GM18499 (cell line): ENCODE measurements at regions not wholly inside any gene's neighbourhood (a gene's known extent, or its start where the extent isn't known, plus 50 kb on each side); places are given as distances from the start of the nearest gene placed in this dataset.

Experiments used
- ATAC-seq: cut with Tn5 transposase; IDR thresholded peaks from one replicate; pipeline ENCODE4 v1.9.1; 2021; ENCODE audit warnings: moderate number of reproducible peaks; ENCODE audit not compliant: insufficient read depth, unreplicated experiment

GRCh38 chr18:40875101-40875615, 1079.9 kb upstream of the PIK3C3 start:
- ATAC-seq: no peak

DNA sequence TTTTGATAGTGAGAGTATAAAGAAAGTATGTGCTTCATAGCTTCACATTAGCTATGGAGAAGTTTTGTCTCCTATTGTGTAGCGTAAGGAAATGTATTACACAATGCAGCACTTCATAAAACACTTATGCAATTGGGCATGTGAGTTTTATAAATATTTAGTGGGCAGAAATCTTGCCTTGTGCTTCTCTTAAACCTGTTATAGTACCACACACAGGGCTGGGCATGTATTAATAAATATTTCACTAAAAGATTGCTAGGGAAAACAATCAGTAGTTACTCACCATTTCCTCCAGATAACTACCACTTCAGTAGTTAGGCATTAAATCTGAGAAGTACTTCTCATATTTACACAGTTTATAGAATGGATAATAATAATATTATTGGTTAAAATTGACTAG, 1080.8 kb upstream of the PIK3C3 start:
- no peak for ATAC-seq

DNA sequence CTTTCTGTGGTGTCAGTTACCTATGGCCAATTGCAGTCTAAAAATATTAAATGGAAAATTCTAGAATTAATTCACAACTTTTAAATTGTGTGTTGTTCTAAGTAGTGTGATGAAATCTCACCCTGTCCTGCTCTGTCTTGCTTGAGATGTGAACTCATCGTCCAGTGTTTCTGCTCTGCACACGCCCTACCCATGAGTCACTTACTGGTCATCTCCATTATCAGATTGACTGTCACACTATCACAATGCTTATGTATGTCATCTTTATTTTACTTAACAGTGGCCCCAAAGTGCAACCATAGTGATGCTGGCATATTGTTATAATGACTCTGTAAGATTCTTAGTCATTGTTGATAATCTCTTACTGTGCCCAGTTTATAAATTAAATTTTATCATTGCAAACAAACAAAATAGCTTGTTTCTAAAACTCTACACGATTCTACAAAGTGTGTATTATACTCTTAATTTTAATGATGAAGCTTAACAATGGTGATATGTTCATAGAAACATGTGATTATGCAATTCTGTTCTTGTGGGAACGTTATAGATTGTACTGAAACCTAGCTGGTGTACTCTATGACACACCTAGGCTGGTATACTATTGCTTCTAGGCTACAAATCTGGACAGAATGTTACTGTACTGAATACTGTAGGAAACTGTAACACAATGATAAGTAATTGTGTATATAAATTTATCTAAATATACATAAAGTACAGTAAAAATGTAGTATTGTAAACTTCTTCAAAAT, 1086.8 kb upstream of the PIK3C3 start:
- ATAC-seq: no peak

DNA sequence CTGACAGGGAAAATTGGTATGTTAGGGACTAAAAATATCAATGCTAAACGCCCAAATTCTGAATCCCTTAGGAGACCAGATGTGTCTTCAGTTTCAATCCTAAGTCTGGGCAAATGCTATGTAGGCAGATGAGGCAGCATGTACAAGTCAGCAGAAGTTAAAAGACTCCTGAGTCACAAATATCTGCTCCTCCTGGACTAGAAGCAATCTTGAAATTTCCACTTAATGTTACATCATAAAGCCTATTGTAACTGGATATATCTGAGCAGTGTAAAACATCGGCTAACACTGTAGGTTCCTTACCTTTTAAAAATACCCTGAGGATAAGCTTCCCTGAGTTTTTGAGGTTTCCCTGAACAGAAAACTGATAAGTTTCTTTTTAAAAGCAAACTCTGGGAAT, 1087.6 kb upstream of the PIK3C3 start:
- no peak for ATAC-seq

GRCh38 chr18:40866968-40867367, 1088.1 kb upstream of the PIK3C3 start:
- ATAC-seq: no peak

DNA sequence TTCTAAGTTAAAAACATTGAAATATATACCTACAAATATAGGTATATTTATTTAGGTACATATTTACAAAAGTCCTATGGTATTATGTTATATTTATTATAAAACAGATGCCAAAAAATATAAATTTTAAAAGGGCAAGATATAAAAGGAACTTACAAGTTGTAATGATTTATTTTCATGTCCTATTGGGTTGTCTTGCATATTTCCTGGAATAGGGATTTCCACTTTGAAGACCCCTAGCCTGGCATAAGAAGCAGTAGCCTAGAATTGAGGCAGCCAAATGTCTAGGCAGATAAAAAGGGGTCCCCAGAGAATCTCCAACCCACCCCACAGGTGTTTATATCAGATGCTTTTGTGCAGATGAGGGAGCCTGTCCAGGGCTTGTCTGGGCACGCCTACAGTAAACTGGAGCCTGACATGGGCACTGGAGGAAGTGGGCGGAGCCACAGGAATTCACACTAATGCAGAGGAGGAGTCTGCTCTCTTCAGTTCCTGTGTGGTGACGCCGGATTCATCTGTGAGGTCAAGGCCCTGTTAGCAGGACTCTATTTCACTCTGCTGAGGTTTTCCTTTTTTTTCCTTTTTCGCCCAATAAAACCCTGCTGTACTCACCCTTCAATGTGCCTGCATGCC, 1088.9 kb upstream of the PIK3C3 start:
- ATAC-seq: no peak

DNA sequence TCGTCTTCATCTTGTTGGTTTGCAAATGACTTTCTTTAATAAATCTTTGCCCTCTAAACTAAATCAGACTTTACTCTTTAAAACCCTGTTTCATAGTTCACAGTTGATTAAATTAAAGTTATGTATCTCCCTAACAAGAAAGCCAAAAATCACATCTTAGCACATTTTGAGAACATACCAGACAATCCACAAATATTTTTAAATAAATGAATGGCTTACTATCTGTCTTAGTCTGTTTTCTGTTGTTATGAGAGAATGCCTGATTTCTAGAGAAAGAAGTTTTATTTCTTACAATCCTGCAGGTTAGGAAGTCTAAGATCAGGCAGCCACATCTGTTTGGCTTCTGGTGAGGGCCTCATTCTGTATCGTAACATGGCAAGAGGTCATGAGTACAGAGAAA, 1090.2 kb upstream of the PIK3C3 start:
- no peak for ATAC-seq

DNA sequence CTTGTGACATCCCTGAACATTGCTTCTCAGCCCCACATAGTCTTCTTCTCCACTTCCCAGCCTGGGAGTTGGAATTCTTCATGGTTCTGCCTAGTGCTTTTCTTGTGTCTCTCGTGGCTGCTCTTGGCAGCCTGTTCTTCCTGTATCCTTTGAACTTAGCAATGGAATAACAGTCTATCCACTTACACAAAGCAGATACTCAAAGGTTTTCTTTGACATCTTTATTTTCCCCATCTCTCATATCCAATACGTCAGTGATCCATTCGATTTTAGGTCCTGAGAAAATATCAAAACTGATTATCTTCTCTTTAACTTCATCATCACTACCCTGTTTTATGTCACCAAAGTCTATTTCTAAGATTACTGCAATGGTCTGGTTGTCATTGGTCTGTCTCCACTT, 1091.2 kb upstream of the PIK3C3 start:
- ATAC-seq: no peak

- no peak for ATAC-seq
These were observed 1094.8 kb upstream of the PIK3C3 start for GRCh38 chr18:40860189-40860588.

GRCh38 chr18:40855661-40856060, 1099.4 kb upstream of the PIK3C3 start:
- ATAC-seq: no peak

GRCh38 chr18:40852406-40852805, 1102.6 kb upstream of the PIK3C3 start:
- no peak for ATAC-seq

GRCh38 chr18:40851014-40851429, 1104.0 kb upstream of the PIK3C3 start:
- ATAC-seq: no peak

- no peak for ATAC-seq
These were observed 1105.1 kb upstream of the PIK3C3 start for GRCh38 chr18:40849886-40850285.

- no peak for ATAC-seq
These were observed 1113.6 kb upstream of the PIK3C3 start for GRCh38 chr18:40841467-40841866.

DNA sequence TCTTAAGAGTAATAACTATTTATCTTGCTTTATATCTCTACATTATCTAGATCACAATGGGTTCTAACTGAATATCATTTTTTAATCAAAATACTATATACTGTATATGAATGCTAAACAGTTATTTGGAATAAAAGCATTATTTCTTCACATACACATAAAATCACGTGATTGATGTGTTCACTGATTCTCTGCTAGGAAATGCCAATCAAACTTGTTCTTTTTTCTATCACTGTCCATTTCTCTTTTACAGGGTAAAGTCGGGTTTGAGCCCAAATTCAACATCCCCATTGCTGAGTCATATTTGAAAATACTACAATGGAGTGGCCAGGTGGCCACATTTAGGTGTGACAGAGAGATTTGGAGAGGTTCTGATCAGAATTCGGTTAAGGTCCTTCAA, 1114.0 kb upstream of the PIK3C3 start:
- no peak for ATAC-seq

DNA sequence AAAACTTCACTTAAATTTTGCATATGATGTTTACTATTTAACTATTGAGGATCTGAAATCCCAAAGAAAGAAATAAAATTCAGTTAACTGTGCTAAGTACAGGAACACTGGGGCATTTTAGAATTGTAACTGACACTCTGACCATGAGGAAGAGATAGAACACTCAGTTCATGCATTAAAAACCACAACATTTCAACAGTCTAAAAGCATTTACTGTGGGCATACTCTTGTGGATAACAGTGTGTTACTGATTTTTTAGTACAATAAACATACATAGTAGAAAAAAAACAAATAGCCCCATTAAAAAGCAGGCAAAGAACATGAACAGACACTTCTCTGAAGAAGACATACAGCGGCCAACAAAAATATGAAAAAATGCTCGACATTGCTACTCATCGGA, 1122.7 kb upstream of the PIK3C3 start:
- ATAC-seq: no peak

GRCh38 chr18:40824291-40824690, 1130.7 kb upstream of the PIK3C3 start:
- ATAC-seq: no peak

- ATAC-seq: no peak
These were observed 1133.3 kb upstream of the PIK3C3 start for GRCh38 chr18:40821596-40822243.

DNA sequence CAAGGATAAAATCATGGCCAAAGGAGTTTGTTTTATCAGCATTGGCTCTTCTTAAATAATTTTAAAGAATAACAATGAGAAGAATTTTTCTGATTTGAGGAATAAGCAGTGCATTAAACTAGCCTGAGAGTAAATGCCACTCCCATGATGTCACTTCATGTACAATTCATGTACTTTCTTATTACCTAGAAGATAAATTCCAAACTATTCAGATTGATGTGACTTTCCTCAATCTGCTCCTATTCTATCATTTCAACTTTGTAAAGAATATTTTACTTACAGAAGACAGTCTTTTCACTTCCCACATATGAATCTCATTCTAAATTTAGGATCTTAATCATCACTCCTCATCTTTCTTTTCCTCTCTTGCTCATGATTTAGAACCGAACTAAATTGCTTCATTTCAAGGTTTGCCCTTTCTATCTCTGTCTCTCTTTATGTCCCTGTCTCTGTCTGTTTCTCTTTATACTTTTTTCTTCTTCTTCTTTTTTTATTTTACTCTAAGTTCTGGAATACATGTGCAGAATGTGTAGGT, 1142.0 kb upstream of the PIK3C3 start:
- ATAC-seq: no peak

GRCh38 chr18:40810372-40810771, 1144.7 kb upstream of the PIK3C3 start:
- no peak for ATAC-seq

DNA sequence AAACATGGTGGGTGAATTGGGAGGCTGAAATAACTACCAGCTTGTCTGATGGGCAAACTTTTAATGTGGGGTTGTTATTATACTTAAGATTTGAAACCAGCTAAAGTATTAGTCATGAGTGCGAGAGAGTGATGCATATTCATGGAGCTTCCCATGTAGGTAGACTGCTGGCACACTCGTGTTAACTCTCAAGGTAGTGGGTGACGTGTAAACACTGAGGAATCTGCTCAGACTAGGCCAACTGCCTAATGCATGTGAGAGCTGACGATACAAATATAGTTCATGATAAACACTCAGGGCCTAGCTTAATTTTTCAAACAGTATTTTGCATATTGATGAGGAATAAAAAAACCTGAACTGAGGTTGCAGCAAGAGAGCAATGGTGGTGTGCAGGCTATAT, 1165.7 kb upstream of the PIK3C3 start:
- no peak for ATAC-seq
